HCT116 (cell line): ENCODE measurements at regions not wholly inside any gene's neighbourhood (a gene's known extent, or its start where the extent isn't known, plus 50 kb on each side); places are given as distances from the start of the nearest gene placed in this dataset.

Experiments used
- ATAC-seq: fragments of 200-7000 bp; cut with Tn5 transposase; 2 replicates; pipeline ENCODE4 v1.9.1; 2020; ENCODE audit warnings: mild to moderate bottlenecking, moderate library complexity
- BruUV-seq: library from RNA; stranded (reverse); fragments of 400-500 nt; replicated peaks from 2 replicates; lab custom pipeline; 2021; lab: Mats Ljungman, UMichigan
- CTCF ChIA-PET: fragments of 300-600 bp; sonication (Branson Sonifier 250); formaldehyde crosslinking; loops from one replicate; lab custom pipeline; 2021; ENCODE audit warnings: antibody characterized with exemption; lab: Charles Lee
- POLR2A ChIA-PET: fragments of 300-600, 350-600 bp; sonication (Branson Sonifier 250); formaldehyde crosslinking; loops from one replicate; lab custom pipeline; 2021; ENCODE audit warnings: antibody characterized with exemption; lab: Charles Lee
- RAD21 ChIA-PET, 2 experiments: fragments of 300-600 bp; sonication (Branson Sonifier 250); formaldehyde crosslinking; loops; one replicate each; lab custom pipeline; 2023; ENCODE audit warnings: low total read pairs in 2 of 2; ENCODE audit not compliant: uncharacterized antibody in 2 of 2, unreplicated experiment in 2 of 2, low non-redundant PET in 1 of 2; lab: Charles Lee
- DNase-seq: peaks from one replicate; pipeline ENCODE4 v3.0.0-alpha.2; 2010; ENCODE audit warnings: low read depth, low spot score
- H2AFZ ChIP-seq: fragments of 200-600 bp; shearing (Covaris generic), sonication (generic); 2 replicates; pipeline ENCODE4 v1.6.1; 2017; ENCODE audit warnings: low read depth, mixed run types, mixed read lengths, antibody characterized with exemption, low read length; ENCODE audit not compliant: poor library complexity, severe bottlenecking
- H3K27ac ChIP-seq: 2 replicates; pipeline ENCODE4 v1.5.1; 2012; ENCODE audit warnings: low read depth, low read length
- H3K27me3 ChIP-seq: fragments of 200-600 bp; sonication (generic); 2 replicates; pipeline ENCODE4 v1.6.1; 2016; ENCODE audit warnings: mixed run types, low read length, mixed read lengths; ENCODE audit not compliant: insufficient read depth
- H3K36me3 ChIP-seq, 2 experiments: fragments of 200-500 bp in 1 of 2; fragments of 200-600 bp in 1 of 2; sonication (Bioruptor generic) in 1 of 2; sonication (generic) in 1 of 2; 2 replicates each; pipeline versions ENCODE4 v1.5.1 to v1.6.1; 2014 to 2016; ENCODE audit warnings: low read length in 2 of 2, inconsistent platforms in 1 of 2, mixed read lengths in 1 of 2, mixed run types in 1 of 2; ENCODE audit not compliant: insufficient read depth in 2 of 2, control insufficient read depth in 1 of 2
- H3K4me1 ChIP-seq, 2 experiments: fragments of 200-600 bp in 1 of 2; sonication (generic) in 1 of 2; 2 replicates each; pipeline versions ENCODE4 v1.5.1 to v1.6.1; 2012 to 2017; ENCODE audit warnings: low read length in 2 of 2, inconsistent platforms in 1 of 2, mild to moderate bottlenecking in 1 of 2, mixed read lengths in 1 of 2, mixed run types in 1 of 2, moderate library complexity in 1 of 2; ENCODE audit not compliant: insufficient read depth in 2 of 2, control insufficient read depth in 1 of 2
- H3K4me2 ChIP-seq: fragments of 200-600 bp; sonication (generic); 2 replicates; pipeline ENCODE4 v1.6.1; 2017; ENCODE audit warnings: mixed run types, low read length, mixed read lengths
- H3K4me3 ChIP-seq, 2 experiments: fragments of 200-600 bp in 1 of 2; sonication (generic) in 1 of 2; replicated peaks in 1 of 2; 2 replicates each; pipeline ENCODE4 v1.5.1; 2011 to 2016; ENCODE audit warnings: low read length in 2 of 2, control low read depth in 1 of 2, low read depth in 1 of 2, mild to moderate bottlenecking in 1 of 2, mixed read lengths in 1 of 2, mixed run types in 1 of 2
- H3K79me2 ChIP-seq: fragments of 200-600 bp; sonication (generic); 2 replicates; pipeline ENCODE4 v1.6.1; 2017; ENCODE audit warnings: mild to moderate bottlenecking, mixed run types, low read length, moderate library complexity, mixed read lengths; ENCODE audit not compliant: insufficient read depth
- H3K9ac ChIP-seq: fragments of 200-600 bp; sonication (generic); 2 replicates; pipeline ENCODE4 v1.6.1; 2016; ENCODE audit warnings: low read length, mixed read lengths
- H3K9me2 ChIP-seq: fragments of 200-600 bp; sonication (generic), shearing (Covaris generic); 2 replicates; pipeline ENCODE4 v1.6.1; 2017; ENCODE audit warnings: mixed run types, mild to moderate bottlenecking, moderate library complexity; ENCODE audit not compliant: insufficient read depth
- H3K9me3 ChIP-seq, 2 experiments: fragments of 200-500 bp in 1 of 2; fragments of 200-600 bp in 1 of 2; sonication (Bioruptor generic) in 1 of 2; sonication (generic) in 1 of 2; 2 replicates each; pipeline ENCODE4 v1.6.1; 2014 to 2017; ENCODE audit warnings: low read length in 2 of 2, mixed read lengths in 2 of 2, inconsistent platforms in 1 of 2, low read depth in 1 of 2, mild to moderate bottlenecking in 1 of 2, mixed run types in 1 of 2, moderate library complexity in 1 of 2; ENCODE audit not compliant: control insufficient read depth in 1 of 2, insufficient read depth in 1 of 2
- H4K20me1 ChIP-seq: fragments of 200-600 bp; sonication (generic), shearing (Covaris generic); 2 replicates; pipeline ENCODE4 v1.6.1; 2017; ENCODE audit warnings: mixed run types, mild to moderate bottlenecking, moderate library complexity; ENCODE audit not compliant: insufficient read depth
- CBX3 ChIP-seq: IDR thresholded peaks from 2 replicates; pipeline ENCODE4 v1.6.1; 2012; ENCODE audit warnings: low read depth
- EZH2phosphoT487 ChIP-seq: fragments of 200-600 bp; IDR thresholded peaks from 2 replicates; pipeline ENCODE4 v1.6.1; 2018; ENCODE audit warnings: antibody characterized with exemption, borderline replicate concordance
- MAX ChIP-seq: IDR thresholded peaks from 2 replicates; pipeline ENCODE4 v1.6.1; 2012
- RAD21 ChIP-seq: IDR thresholded peaks from 2 replicates; pipeline ENCODE4 v1.6.1; 2012; ENCODE audit warnings: low read depth, mild to moderate bottlenecking
- intact Hi-C: fragments of 100-400 bp; cut with micrococcal nuclease; formaldehyde crosslinking; loops from 2 replicates; pipeline ENCODE4 v1.10.0; 2022
- TF ChIP-seq, protein P1 (sequence below): IDR thresholded peaks from 2 replicates; pipeline ENCODE4 v1.6.1; 2011; ENCODE audit warnings: mild to moderate bottlenecking, low read length, moderate library complexity; ENCODE audit not compliant: insufficient replicate concordance; ENCODE audit errors: extremely low read depth

- Histone ChIP-seq H3K9me2 (no peaks in the 10 kb centered on the region), H2AFZ (peak overlapping the region; percentile 50), H3K9ac (no peak overlapping the region), H3K4me1 (0 out of 4 replicates have a peak, but pooled peaks cover 0 to 4% of the 10 kb centered on the region in 2 experiments), H3K36me3 (no peaks in the 10 kb centered on the region), H3K27ac (no peak overlapping the region), H3K79me2 (no peaks in the 10 kb centered on the region), H4K20me1 (no peaks in the 10 kb centered on the region; the same call in 1 of the 2 replicates), H3K4me2 (peak overlapping the region; percentile 6; the same call in 1 of the 2 replicates), H3K9me3 (no peaks in the 10 kb centered on the region), H3K4me3 (no peak overlapping the region), H3K27me3 (no peaks in the 10 kb centered on the region)
- ChIA-PET POLR2A (no interaction called here), RAD21 (no interaction called here), CTCF (no interaction called here)
- DNase-seq (no peak), ATAC-seq (peak; percentile 96)
- no TSS peak for BruUV-seq
- TF ChIP-seq, protein P1, sequence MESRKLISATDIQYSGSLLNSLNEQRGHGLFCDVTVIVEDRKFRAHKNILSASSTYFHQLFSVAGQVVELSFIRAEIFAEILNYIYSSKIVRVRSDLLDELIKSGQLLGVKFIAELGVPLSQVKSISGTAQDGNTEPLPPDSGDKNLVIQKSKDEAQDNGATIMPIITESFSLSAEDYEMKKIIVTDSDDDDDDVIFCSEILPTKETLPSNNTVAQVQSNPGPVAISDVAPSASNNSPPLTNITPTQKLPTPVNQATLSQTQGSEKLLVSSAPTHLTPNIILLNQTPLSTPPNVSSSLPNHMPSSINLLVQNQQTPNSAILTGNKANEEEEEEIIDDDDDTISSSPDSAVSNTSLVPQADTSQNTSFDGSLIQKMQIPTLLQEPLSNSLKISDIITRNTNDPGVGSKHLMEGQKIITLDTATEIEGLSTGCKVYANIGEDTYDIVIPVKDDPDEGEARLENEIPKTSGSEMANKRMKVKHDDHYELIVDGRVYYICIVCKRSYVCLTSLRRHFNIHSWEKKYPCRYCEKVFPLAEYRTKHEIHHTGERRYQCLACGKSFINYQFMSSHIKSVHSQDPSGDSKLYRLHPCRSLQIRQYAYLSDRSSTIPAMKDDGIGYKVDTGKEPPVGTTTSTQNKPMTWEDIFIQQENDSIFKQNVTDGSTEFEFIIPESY = no peak
- TF ChIP-seq MAX = peak; percentile 43; the same call in 1 of the 2 replicates
- intact Hi-C loops = loop anchor here (5.0 kb wide), 1 partner anchor 1211 kb away; no protein-coding TSS in a partner anchor
These were observed 141.6 kb upstream of the RFC3 start for GRCh38 chr13:33676045-33676989.

GRCh38 chr13:33677215-33677614 is 140.7 kb upstream of the RFC3 start:
- no peak for DNase-seq
- Histone ChIP-seq H3K27me3 (no peaks in the 10 kb centered on the region), H2AFZ (peak overlapping the region; percentile 50), H3K4me3 (no peak overlapping the region), H3K27ac (no peak overlapping the region), H3K4me1 (0 out of 4 replicates have a peak, but pooled peaks cover 0 to 4% of the 10 kb centered on the region in 2 experiments), H3K36me3 (no peaks in the 10 kb centered on the region), H4K20me1 (no peaks in the 10 kb centered on the region; the same call in 1 of the 2 replicates), H3K4me2 (no peak overlapping the region), H3K9ac (no peak overlapping the region), H3K9me2 (no peaks in the 10 kb centered on the region), H3K79me2 (no peaks in the 10 kb centered on the region), H3K9me3 (no peaks in the 10 kb centered on the region)
- intact Hi-C loops = loop anchor here (5.0 kb wide), 1 partner anchor 1210 kb away; no protein-coding TSS in a partner anchor
- ChIA-PET RAD21 (no interaction called here), POLR2A (no interaction called here), CTCF (no interaction called here)
- TF ChIP-seq EZH2phosphoT487 (no peak), RAD21 (no peak), CBX3 (no peak)
- no TSS peak for BruUV-seq
- no peak for ATAC-seq
